NT2/D1 (cell line): ENCODE measurements at regions not wholly inside any gene's neighbourhood (a gene's known extent, or its start where the extent isn't known, plus 50 kb on each side); places are given as distances from the start of the nearest gene placed in this dataset.

Source experiments
- SUZ12 ChIP-seq: IDR thresholded peaks from 2 replicates; pipeline ENCODE4 v1.6.1; 2011; ENCODE audit not compliant: insufficient read length, insufficient read depth; ENCODE audit errors: extremely low read depth
- YY1 ChIP-seq: IDR thresholded peaks from 2 replicates; pipeline ENCODE4 v1.6.1; 2011; ENCODE audit not compliant: insufficient read length, insufficient read depth
- ZNF274 ChIP-seq: IDR thresholded peaks from 2 replicates; pipeline ENCODE4 v1.6.1; 2011; ENCODE audit warnings: mild to moderate bottlenecking, low read depth, low read length

DNA sequence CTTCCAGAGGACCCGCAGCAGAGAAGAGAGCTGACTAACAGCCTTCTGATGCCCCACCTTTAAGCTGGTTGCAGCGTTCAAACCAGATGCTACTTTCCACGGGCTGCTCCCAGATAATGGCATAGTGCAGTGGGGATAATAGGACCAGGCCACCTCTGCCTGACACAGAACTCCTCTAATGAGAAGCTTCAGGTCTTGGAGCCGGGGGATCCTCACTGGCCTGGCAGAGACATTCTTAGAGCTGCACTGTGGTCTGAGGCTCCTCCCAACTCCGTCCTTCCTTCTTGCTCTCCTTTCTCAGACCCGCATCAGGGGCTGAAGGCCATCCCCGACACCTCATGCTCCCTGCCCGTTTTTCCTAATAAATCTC is 206.6 kb upstream of the MARCKS start:
- TF ChIP-seq ZNF274: no peak
- TF ChIP-seq YY1: no peak
- TF ChIP-seq SUZ12: no peak
